ENCODE measurements at regions not wholly inside any gene's neighbourhood (a gene's known extent, or its start where the extent isn't known, plus 50 kb on each side); places are given as distances from the start of the nearest gene placed in this dataset.
A peak's percentile ranks its signal among the peaks of the same experiment; 100 is the strongest.
"Not testable (repeated sequence)": the region's sequence is repeated elsewhere in the genome, so short reads cannot be mapped to it uniquely, and the experiment has no call there.

DNA sequence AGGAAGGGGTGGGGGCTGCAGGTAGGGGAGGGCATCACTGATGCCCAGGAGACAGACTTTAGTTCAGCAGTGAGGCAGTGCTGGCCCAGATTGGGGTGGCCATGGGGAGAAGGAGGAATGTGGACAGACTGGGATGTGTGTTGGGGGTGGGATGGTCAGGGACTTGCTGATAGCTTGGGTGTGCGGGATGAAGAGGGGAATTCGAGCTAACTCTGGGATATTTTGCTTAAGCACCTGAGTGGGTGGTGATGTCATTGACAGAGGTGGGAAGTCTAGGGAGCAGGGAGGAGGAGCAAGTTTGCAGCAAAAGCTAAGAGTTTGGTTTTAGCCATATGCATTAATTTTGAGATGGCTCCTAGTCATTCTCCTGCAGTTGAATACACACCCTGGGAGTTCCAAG is 207.5 kb downstream of the RPLP1 start:
- no peak for DNase-seq

DNA sequence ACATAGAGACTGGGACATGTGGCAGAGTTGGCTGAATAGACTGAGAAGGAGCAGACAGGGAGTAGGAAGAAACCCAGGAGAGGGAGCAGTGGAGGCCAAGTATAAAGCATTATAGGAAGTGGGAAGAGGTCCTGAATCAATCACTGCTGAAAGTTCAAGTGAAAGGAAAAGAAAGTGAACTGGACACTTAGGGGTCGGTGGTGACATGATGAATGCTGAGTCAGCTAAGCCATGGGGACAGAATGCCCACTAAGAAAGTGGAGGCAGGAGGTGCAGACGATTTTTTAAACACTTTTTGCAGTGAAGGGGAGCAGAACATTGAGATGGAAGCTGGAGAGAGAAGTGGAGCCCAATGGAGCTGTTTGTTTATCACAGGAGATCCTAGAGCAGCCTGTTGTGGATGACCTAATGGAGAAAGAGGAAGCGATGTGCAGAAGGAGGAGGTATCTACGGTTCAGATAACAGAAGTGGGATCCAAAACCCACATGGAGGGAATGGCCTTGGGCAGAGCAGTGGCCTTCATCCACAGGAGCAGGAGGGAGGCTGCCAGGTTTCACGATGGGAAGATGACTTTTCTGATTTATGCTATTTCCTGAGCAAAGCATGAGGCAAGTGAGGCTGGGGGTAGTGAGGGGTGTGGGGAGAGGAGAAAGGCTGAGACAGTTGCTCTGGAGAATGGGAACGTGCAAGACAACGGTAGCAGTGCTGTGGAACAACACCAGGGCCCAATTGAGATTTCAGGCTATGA is 208.2 kb downstream of the RPLP1 start:
- DNase-seq: no peak

DNA sequence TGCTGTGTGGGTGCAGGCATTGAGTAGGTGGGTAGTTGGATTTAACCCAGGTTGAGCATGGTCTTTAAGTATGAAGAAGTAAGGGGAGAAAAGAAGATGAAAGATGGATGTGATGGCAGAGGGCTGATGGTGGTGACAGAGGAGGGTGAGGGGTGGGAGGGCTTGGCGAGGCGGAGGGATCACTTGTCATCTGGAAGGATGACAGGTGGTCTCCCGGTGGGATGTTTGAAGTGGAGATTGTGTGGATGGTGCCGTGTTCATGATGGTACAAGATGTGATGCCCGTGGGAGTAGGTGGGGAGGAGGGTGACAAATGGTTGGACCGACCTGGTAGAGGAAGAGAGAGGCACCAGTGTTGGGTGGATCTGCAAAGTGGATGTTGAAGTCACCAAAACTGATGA is 208.8 kb downstream of the RPLP1 start:
- no peak for DNase-seq

DNA sequence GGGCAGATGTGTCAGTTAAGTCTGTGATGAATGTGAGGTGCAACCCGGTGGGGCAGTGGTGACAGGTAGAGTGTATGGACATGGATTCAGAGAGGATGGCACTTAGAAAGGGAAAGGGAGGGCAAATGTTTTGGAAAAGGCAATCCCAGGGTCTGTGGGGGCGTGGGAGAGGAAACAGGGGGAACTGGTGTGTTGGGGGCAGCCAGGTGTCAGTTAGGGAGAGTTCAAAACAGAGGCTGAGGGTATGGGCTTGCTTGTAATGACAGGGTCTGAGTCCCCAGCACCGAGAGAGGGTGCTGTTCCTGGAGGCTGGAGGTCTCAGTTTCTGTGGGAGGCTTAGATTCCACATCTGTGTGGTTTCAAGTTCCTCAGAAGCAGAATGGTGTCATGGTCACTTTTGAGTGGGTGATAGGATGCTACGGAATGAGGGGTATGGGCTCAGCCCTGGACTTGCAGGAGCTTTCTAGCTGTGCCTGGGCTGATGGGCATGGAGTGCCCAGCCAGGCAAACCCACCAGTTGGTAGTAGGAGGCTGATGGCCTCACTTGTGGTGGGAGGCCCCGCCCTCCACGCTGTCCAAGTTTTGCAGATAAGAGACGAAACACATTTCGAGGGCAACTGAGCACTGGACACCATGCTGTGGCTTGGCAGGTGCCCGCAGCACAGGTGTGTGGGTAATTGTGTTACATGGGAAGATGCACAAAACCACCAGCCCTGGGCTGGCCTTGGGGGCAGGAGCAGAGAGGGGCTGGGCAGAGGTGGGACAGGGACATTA is 209.4 kb downstream of the RPLP1 start:
- no peak for DNase-seq

DNA sequence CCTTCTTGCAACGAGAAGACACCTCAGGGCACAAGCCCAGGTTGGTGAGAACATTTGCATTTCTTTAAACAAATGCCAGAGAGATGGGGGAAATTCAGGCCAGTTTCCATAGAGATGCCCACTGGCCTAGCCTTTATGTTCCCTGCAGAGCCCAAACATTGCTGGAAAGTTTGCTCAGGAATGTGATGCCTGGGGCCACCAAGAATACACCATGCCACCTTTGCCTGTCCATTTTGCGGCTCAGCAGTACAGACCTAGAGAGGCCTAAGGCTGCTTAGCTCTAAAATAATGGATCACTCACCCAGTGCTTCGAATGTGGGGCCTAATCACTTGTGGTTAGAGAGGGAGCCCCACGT is 210.0 kb downstream of the RPLP1 start:
- no peak for DNase-seq

DNA sequence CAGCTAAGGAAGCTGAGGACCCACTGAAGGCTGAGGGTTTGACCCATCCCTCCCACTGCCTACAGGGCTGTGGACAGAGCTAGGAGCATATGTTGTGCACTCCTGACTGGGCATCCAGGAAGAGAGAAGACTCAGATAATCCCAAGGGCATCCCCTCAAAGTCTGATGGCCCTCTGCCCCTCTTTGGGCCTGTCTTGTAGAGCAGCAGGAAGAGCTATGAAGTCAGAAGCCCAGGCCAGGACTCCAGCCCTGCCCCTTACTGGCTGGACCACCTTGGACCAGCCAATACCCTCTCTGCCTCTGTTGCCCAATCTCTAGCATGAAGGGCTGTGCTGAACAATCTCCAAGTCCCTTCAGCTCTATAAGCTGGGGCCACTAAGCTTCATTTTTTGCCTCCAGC is 210.8 kb downstream of the RPLP1 start:
- DNase-seq: no peak

DNA sequence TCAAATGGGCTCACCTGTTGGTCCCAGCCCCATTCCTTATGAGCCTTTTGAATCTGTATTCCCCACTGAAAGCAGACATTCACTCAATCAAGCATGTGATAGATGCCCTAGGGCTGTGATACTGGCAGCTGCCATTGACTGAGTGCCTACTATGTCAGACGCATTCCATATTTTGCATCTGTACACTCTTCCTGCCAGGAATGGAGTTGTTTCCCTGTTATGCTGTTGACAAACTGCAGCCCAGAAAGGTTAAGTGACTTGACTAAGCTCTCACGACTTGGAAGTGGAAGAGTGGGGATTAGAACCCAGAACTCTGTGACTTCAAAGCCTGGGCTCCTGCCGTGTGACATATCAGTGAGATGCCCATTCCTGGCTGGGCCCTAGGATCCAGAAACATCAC is 211.4 kb downstream of the RPLP1 start:
- no peak for DNase-seq

DNA sequence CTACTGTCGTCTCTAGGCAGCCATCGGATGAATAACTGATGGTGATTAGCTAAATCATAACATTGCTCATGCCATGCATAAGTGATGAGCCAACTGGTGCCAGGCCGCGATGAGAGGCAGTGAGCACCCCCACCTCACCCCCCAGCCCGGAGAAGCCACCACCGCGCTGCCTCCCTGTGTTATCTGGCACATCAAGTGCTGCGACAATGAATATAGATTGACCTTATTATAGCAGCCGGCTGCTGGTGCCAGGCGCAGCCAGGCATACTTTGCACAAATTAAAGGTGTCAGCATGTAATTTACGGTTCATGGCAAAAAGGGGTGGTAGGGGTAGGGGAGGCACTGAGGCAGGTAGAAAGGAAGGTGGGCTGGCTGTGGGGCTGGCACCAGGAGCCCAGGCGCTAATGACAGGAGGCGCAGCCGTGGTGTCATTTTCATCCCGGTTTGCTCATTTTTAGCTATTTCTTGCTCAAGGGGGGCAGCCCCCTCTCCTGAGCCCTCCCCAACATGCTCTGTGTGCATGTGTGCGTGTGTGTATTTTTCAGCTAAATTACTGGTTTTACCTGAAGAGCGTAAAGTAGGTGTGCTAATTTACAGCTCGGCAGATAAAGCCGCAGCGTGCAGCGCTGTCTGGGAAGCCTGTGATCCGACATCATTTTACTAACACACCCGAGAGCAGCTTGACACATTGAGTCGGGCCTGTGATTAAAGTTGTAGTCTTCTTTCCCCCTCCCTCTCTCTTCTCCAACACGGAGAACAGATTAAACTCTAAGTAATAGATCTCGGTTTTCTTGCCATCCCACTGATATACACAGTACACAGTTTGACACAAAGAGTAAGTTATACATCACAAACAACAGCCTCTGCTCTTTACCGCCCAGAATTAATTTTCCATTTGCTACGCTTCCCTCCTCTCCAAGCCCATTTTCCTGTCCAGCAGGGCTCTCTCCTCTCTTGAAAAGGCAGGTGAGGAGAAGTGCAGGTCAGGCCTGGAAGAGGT is 212.3 kb downstream of the RPLP1 start:
- no peak for DNase-seq

DNA sequence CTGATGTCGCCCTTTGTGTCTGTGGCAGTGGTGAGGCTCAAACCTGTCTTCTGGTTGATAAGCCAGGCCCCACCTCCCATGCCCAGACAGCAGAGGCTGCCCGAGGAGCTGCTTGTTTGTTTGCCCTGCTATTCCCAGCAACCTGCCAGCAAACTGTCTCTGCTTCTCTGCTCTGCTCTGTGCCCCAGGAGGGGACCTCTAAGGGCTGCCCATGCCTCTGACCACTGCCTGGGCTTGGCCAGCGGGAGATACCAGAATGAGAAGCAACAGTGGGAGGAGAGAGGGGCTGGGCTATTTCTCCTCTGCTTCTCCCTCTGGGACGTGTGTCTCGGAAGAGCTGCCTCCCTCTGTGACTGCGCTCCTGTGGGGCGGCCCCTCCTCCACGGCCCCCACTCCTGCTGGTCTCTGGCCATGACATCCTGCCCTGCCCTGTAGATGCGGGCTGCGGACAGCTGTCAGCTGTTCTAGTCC is 213.1 kb downstream of the RPLP1 start:
- DNase-seq: no peak

DNA sequence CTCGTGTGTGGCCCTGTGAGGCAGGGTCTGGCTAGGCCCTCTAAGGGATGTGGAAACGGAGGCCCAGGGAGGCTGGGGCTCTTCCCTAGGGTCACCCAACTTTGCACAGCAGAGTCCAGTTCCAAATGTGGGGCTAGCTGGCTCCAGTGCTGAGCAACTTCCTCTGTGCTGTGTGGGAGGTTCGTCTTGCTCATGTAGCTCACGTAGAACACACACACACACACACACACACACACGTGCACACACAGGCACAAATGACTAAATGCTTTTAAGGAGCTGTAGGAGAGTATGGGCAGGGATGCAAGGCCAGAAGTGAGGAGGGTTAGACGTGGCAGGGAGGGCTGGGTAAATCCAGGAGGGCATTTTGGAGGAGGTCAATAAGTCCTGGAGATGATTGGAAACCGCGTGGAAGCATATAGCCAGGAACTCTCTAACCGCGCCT is 213.8 kb downstream of the RPLP1 start:
- peak; percentile 49 for DNase-seq

DNA sequence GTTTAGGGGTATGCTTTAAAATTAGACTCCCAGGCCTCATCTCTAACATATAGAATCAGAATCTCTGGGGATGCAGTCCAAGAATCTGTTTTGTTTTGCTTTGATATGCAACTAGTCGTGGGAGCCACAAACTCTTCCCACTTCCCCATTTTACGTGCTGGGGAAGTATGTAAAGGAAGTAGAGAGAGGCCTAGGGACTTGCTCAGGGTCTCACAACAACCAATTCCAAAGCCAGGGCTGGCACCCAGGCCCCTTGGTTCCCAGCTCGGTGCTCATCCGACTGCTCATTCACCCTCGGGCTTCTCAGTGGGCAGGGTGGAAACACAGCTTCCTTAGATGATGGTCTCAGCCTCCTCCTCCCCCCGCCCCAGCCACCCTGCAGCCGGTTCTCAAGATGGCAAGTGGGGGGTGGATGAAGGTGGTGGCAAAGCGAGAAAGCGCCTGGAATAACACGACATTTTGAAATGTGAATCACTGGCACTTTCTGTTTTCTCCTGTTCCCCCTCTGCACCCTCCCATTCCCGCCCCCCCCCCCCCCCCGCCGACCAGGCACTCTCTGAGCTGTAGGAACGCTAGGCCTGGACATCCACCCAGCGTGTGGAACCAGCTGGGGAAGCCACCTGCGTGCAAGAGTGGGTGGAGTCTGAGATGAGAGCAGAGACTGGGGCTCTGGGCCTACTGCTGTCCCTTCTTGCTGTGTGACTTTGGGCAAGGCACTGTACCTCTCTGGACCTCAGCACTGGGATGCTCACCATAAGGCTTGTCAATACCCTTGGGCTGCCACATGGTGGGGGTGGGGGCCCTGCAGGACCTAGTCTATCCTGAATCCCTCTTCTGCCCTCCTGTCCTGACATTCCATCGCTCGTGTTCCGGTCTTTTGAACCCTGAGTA is 214.5 kb downstream of the RPLP1 start:
- DNase-seq: no peak

DNA sequence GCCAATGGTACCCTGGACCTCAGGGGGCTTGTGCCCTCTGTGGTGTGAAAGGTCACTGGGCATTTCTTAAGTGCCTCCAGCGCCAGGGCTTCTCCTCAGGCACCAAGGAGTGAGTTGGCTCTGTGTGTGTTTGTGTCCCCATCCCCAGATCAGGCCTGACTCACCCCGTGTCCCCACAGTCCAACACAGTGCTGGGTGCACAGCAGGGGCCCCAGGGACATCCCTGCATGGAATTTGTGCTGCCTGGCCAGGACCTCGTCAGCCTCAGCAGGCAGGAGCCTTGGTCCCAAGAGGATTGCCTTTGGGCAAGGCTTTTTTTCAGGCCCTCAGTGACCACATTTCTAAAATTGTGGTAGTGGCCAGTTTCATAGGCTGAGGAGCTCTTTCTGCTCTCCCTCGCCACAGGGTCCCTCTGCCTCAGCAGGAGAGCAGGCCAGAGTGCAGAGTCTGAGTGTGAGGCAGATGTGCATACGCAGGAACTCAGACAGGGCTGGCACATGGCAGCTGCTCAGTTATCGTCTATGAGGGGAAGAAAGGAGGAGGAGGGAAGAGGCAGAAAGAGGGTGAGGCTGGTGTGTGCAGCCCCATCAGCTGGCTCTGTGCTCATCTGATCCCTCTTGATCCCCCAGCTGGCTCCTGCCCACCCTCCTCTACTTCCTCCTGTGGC is 215.6 kb downstream of the RPLP1 start:
- no peak for DNase-seq

DNA sequence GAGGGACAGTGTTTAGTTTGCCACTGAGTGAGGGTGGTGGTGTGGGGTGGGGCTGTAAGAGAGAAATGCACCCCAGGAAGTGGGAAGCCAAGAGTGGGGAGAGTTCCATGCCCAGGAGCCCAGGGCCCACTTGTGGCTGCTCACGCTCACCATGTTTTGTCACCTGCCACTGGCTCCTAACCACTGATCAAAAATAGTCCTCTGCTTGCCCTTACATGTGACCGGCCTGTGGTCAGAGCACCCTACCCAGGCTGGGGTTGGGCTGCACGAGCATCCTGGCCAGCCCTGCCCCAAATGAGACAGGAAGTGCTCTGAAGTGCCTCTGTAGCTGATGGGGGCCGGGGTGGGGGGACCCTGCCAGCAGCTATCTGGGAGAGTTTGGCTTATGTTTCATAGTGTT is 216.3 kb downstream of the RPLP1 start:
- no peak for DNase-seq

DNA sequence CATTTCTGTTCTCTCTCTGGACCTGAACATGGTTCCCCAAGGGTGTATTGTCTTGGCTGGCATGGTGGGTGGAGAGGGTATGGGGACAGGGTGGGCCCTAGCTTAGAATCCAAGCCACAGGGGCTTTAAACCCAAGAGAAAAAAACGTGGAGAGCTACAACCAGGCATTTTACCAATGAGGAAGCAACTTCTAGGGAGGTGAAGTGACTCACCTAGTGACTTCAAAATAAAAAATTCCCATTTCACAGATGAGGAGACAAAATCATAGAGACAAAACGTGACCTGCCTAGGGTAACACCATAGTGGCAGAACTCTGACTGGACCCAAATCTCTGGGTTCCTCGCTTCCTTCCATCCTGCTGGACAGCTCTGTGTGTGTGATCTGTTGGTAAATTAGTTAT is 216.8 kb downstream of the RPLP1 start:
- no peak for DNase-seq

DNA sequence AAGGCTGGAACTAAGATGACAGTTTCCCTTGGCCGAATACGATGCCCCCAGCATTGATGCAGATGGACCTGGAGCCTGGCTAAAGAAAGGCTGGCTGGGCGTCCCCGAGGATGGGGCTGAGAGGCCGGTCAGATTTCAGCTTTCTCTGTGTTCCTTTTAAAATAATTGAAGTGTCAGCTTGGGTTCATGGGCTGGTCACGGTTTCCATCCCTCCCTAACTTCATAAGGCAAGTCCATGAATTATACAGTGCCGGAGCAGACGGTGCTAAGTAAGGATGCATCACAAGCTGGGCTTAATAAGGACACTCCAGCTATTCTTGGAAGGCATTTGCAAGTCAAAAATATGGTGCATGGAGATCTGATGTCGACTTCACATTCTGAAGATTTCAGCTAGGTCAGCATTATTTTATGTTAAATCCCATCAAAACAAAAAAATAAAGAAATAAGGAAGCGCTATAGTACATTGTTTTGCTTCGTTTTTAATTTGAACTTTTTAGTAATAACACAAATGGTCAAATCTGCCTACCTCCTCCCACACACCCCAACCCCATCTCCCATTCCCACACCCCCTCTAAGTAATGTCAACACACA is 220.8 kb downstream of the RPLP1 start:
- no peak for DNase-seq

DNA sequence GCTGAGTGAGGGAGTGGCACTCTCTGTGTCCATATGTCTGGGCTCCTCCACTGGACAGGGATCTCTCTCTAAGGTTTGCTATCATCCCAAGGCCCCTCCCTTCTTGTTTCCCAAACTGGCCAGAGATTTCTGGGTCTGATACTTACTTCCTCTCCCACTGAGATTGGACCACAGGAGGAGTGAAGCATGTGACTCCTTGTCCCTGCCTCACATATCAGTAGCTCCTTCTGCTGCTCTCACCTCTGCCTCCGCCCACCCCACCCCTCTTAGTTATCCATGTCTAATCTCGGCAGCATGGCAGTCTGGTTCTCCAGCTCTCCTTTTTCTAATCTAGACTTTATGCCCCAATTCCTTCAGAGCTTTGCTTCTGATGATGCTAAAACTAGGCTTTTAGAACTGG is 223.1 kb downstream of the RPLP1 start:
- DNase-seq: no peak

DNA sequence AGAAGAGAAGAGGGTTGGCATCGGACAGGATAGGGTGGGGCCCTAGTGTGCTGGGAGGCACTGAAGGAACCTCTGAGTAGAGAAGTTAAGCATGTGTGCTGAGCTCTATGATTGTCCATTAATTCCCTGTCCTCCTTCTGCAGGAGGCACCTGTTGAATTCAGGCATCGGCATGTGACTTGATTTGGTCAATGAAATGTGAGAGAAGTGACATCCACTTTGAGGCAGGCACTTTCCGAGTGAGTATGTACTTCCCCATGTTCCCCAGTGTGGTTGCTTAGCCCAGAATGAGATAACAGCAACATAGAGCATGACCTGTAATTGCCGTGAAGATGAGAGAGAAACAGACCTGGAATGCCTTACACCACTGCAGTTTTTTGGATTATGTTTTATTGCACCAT is 224.8 kb downstream of the RPLP1 start:
- no peak for DNase-seq

DNA sequence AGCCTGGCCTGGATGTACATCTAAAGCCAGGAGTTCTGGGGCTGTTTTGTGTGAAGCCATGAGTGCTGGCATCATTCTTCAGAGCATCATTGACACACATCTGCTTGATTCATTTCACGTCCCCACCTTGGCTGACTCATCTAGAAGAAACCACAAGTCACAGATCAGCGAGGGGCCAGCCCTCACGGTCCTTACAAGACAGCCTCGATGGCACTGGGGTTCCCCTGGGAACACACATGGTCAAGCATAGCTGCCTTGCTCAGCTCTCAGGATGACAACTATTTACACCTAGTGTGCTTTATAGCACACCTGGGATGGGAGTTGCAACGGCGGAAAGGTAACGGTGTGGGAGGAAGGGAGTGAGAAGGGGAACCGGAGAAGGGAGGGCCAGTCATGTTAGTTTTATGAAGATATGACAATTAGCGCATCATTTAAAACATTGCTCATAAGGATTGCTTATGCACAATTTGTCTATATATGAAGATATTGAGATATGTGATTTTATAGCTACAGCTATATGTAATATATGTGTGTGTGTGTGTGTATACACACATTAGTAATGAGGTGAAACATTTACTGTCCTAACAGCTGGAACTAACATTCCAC is 227.1 kb downstream of the RPLP1 start:
- DNase-seq: no peak

DNA sequence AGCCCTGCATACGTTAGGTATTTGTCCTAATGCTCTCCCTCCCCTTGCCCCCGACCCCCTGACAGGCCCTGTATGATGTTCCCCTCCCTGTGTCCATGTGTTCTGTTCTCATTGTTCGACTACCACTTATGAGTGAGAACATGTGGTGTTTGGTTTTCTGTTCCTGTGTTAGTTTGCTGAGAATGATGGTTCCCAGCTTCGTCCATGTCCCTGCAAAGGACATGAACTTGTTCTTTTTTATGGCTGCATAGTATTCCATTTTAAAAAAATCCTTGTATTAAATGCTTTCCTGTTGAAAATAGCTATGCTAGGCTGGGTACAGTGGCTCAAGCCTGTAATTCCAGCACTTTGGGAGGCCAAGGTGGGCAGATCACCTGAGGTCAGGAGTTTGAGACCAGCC is 232.2 kb downstream of the RPLP1 start:
- DNase-seq: not testable (repeated sequence)

Measured in fibroblast of skin of abdomen (primary cell).